CD14-positive monocyte (primary cell): ENCODE measurements at regions not wholly inside any gene's neighbourhood (a gene's known extent, or its start where the extent isn't known, plus 50 kb on each side); places are given as distances from the start of the nearest gene placed in this dataset.

Experiments
- DNase-seq, 3 donors: peaks; one replicate each; pipeline ENCODE4 v3.0.0-alpha.2; 2011 to 2022
- H2AFZ ChIP-seq: 2 replicates; pipeline ENCODE4 v1.6.0; 2012; ENCODE audit warnings: mild to moderate bottlenecking, low read depth, low read length, inconsistent platforms; ENCODE audit not compliant: insufficient read depth, poor library complexity, severe bottlenecking
- H3K27ac ChIP-seq, 2 donors: 1 replicate in 1 of 2; 2 replicates in 1 of 2; pipeline ENCODE4 v1.5.1; 2012 to 2013; ENCODE audit warnings: low read length in 2 of 2, control low read depth in 1 of 2, inconsistent platforms in 1 of 2, low read depth in 1 of 2, mild to moderate bottlenecking in 1 of 2
- H3K27me3 ChIP-seq, 2 donors: one replicate each; pipeline versions ENCODE4 v1.6.0 to v1.6.1; 2011 to 2013; ENCODE audit warnings: low read length in 2 of 2; ENCODE audit not compliant: control insufficient read depth in 2 of 2, insufficient read depth in 2 of 2
- H3K36me3 ChIP-seq, 2 donors: replicated peaks in 1 of 2; 1 replicate in 1 of 2; 2 replicates in 1 of 2; pipeline versions ENCODE4 v1.5.1 to v1.6.1; 2012 to 2013; ENCODE audit warnings: low read length in 2 of 2, control low read depth in 1 of 2, inconsistent platforms in 1 of 2, mild to moderate bottlenecking in 1 of 2; ENCODE audit not compliant: insufficient read depth in 2 of 2, control insufficient read depth in 1 of 2
- H3K4me1 ChIP-seq, 2 donors: 1 replicate in 1 of 2; 2 replicates in 1 of 2; pipeline versions ENCODE4 v1.5.1 to v1.6.1; 2012 to 2013; ENCODE audit warnings: low read length in 2 of 2, control low read depth in 1 of 2, inconsistent platforms in 1 of 2, mild to moderate bottlenecking in 1 of 2, moderate library complexity in 1 of 2; ENCODE audit not compliant: insufficient read depth in 2 of 2, control insufficient read depth in 1 of 2
- H3K4me2 ChIP-seq: replicated peaks from 2 replicates; pipeline ENCODE3; 2012; ENCODE audit warnings: low read length, moderate library complexity, mild to moderate bottlenecking; ENCODE audit not compliant: poor library complexity, severe bottlenecking; ENCODE audit errors: extremely low read depth
- H3K4me3 ChIP-seq, 3 experiments: fragments of 200-600 bp in 1 of 3; sonication (generic) in 1 of 3; replicated peaks in 1 of 3; 1 replicate in 2 of 3; 2 replicates in 1 of 3; pipeline ENCODE4 v1.5.1; 2011 to 2013; ENCODE audit warnings: low read length in 3 of 3, mild to moderate bottlenecking in 3 of 3, control low read depth in 2 of 3, low read depth in 2 of 3, inconsistent platforms in 1 of 3, moderate library complexity in 1 of 3
- H3K79me2 ChIP-seq: 2 replicates; pipeline ENCODE4 v1.6.0; 2012; ENCODE audit warnings: mild to moderate bottlenecking, control low read depth, inconsistent platforms, low read length, moderate library complexity; ENCODE audit not compliant: insufficient read depth
- H3K9ac ChIP-seq: 2 replicates; pipeline ENCODE4 v1.6.0; 2017; ENCODE audit warnings: low read length, mild to moderate bottlenecking; ENCODE audit not compliant: insufficient read depth, poor library complexity, severe bottlenecking
- H3K9me3 ChIP-seq, 2 donors: replicated peaks in 1 of 2; 1 replicate in 1 of 2; 2 replicates in 1 of 2; pipeline versions ENCODE4 v1.5.1 to v1.6.1; 2012 to 2013; ENCODE audit warnings: low read length in 2 of 2, control low read depth in 1 of 2; ENCODE audit not compliant: control insufficient read depth in 1 of 2, insufficient read depth in 1 of 2
- H4K20me1 ChIP-seq: 2 replicates; pipeline ENCODE4 v1.6.0; 2012; ENCODE audit warnings: mild to moderate bottlenecking, low read length, control low read depth, moderate library complexity; ENCODE audit not compliant: insufficient read depth
- H3K27ac Mint-ChIP-seq, 7 donors: one replicate each; pipeline ENCODE4 v1.8.0; 2020; ENCODE audit warnings: mild to moderate bottlenecking in 7 of 7, mixed read lengths in 7 of 7, moderate library complexity in 6 of 7, inconsistent platforms in 2 of 7
- H3K27me3 Mint-ChIP-seq, 3 donors: one replicate each; pipeline ENCODE4 v1.8.0; 2021 to 2022; ENCODE audit warnings: low read depth in 3 of 3, mild to moderate bottlenecking in 3 of 3, mixed read lengths in 3 of 3, moderate library complexity in 3 of 3, inconsistent platforms in 1 of 3
- H3K36me3 Mint-ChIP-seq, 2 donors: one replicate each; pipeline ENCODE4 v1.8.0; 2020; ENCODE audit warnings: mixed read lengths in 2 of 2, inconsistent platforms in 1 of 2, mild to moderate bottlenecking in 1 of 2
- H3K4me1 Mint-ChIP-seq: one replicate; pipeline ENCODE4 v1.8.0; 2020; ENCODE audit warnings: mild to moderate bottlenecking, mixed read lengths
- H3K4me3 Mint-ChIP-seq, 2 donors: one replicate each; pipeline ENCODE4 v1.8.0; 2020; ENCODE audit warnings: mild to moderate bottlenecking in 2 of 2, mixed read lengths in 2 of 2, moderate library complexity in 1 of 2
- H3K9me3 Mint-ChIP-seq, 7 donors: one replicate each; pipeline ENCODE4 v1.8.0; 2020 to 2022; ENCODE audit warnings: mixed read lengths in 7 of 7, mild to moderate bottlenecking in 6 of 7, moderate library complexity in 6 of 7, inconsistent platforms in 2 of 7
- CTCF ChIP-seq: fragments of 200-600 bp; IDR thresholded peaks from one replicate; pipeline ENCODE4 v1.8.0; 2022; ENCODE audit warnings: antibody characterized with exemption, mild to moderate bottlenecking
- intact Hi-C, 2 donors: fragments of 100-400 bp; cut with micrococcal nuclease; formaldehyde crosslinking; loops; one replicate each; pipeline versions ENCODE4 v1.15.0 to v1.15.1; 2023

DNA sequence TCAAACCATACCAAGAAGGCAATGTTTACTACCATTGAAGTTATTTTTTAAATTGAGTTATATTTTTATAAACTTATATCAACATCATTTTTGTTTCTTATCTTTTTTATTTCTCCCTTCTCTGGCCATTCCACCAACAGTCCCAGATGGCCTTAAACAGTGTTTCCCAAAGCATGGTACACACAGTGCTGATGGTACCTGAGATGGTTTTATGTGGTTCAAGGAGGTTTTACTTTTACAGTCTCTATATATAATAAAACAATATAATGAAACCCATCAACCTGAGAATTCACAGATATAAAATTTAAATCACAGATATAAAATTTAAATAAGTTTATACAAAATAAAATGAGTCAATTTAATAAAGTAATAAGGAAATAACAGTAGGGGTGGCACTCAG, 65.1 kb upstream of the MSTN start:
- no peak overlapping the region for H3K27ac ChIP-seq
- peaks cover 0 to 4% (median 0%) of the 10 kb centered on the region in 7 donors for H3K9me3 Mint-ChIP-seq
- no peaks in the 10 kb centered on the region for H3K4me1 Mint-ChIP-seq
- H3K27me3 ChIP-seq: no peaks in the 10 kb centered on the region
- H3K36me3 ChIP-seq: no peaks in the 10 kb centered on the region
- no peak for DNase-seq
- no peaks in the 10 kb centered on the region for H4K20me1 ChIP-seq
- H3K27me3 Mint-ChIP-seq: peaks cover 0 to 2% (median 0%) of the 10 kb centered on the region in 3 donors
- no peaks in the 10 kb centered on the region for H3K79me2 ChIP-seq
- no peak overlapping the region for H3K9ac ChIP-seq
- no peak overlapping the region for H3K27ac Mint-ChIP-seq
- TF ChIP-seq CTCF: no peak
- H2AFZ ChIP-seq: no peak overlapping the region
- H3K4me3 ChIP-seq: no peak overlapping the region
- no peak overlapping the region for H3K4me2 ChIP-seq
- intact Hi-C loops: no loop called here
- H3K36me3 Mint-ChIP-seq: no peaks in the 10 kb centered on the region
- H3K4me1 ChIP-seq: no peaks in the 10 kb centered on the region
- no peaks in the 10 kb centered on the region for H3K9me3 ChIP-seq
- H3K4me3 Mint-ChIP-seq: no peak overlapping the region

- no peak for DNase-seq
- Histone ChIP-seq H3K36me3 (no peaks in the 10 kb centered on the region), H3K4me3 (no peak overlapping the region), H4K20me1 (no peaks in the 10 kb centered on the region), H3K9me3 (no peaks in the 10 kb centered on the region), H3K27me3 (no peaks in the 10 kb centered on the region), H2AFZ (no peak overlapping the region), H3K9ac (no peak overlapping the region), H3K27ac (no peak overlapping the region), H3K4me2 (no peak overlapping the region), H3K4me1 (no peaks in the 10 kb centered on the region), H3K79me2 (no peaks in the 10 kb centered on the region)
- H3K4me3 Mint-ChIP-seq: no peak overlapping the region
- intact Hi-C loops: no loop called here
- peaks cover 0 to 2% (median 0%) of the 10 kb centered on the region in 3 donors for H3K27me3 Mint-ChIP-seq
- no peak for TF ChIP-seq CTCF
- no peaks in the 10 kb centered on the region for H3K4me1 Mint-ChIP-seq
- H3K9me3 Mint-ChIP-seq: peaks cover 0 to 4% (median 0%) of the 10 kb centered on the region in 7 donors
- H3K36me3 Mint-ChIP-seq: no peaks in the 10 kb centered on the region
- no peak overlapping the region for H3K27ac Mint-ChIP-seq
Measured at GRCh38 chr2:190126798-190127197, 64.3 kb upstream of the MSTN start.
